GM21515 (cell line): ENCODE measurements at regions not wholly inside any gene's neighbourhood (a gene's known extent, or its start where the extent isn't known, plus 50 kb on each side); places are given as distances from the start of the nearest gene placed in this dataset.

Experiments used
- ATAC-seq: cut with Tn5 transposase; IDR thresholded peaks from one replicate; pipeline ENCODE4 v1.9.1; 2021; ENCODE audit not compliant: unreplicated experiment

- ATAC-seq: no peak
Observed at GRCh38 chr12:94786906-94787305, 136.5 kb upstream of the TMCC3 start.

- ATAC-seq: no peak
Observed at GRCh38 chr12:94783862-94784261, 133.5 kb upstream of the TMCC3 start.

- no peak for ATAC-seq
Observed at GRCh38 chr12:94783343-94783742, 133.0 kb upstream of the TMCC3 start.

- ATAC-seq: no peak
Observed at GRCh38 chr12:94781835-94782234, 131.5 kb upstream of the TMCC3 start.

- no peak for ATAC-seq
Observed at GRCh38 chr12:94779485-94779884, 129.1 kb upstream of the TMCC3 start.

- ATAC-seq: no peak
Observed at GRCh38 chr12:94777936-94778335, 127.6 kb upstream of the TMCC3 start.

- no peak for ATAC-seq
Observed at GRCh38 chr12:94775710-94776109, 125.4 kb upstream of the TMCC3 start.

GRCh38 chr12:94771741-94772140, 121.4 kb upstream of the TMCC3 start:
- no peak for ATAC-seq

- ATAC-seq: no peak
Observed at GRCh38 chr12:94771199-94771598, 120.8 kb upstream of the TMCC3 start.

- ATAC-seq: no peak
Observed at GRCh38 chr12:94770791-94771190, 120.4 kb upstream of the TMCC3 start.

GRCh38 chr12:94769776-94770759, 119.7 kb upstream of the TMCC3 start:
- no peak for ATAC-seq

GRCh38 chr12:94769047-94769420, 118.7 kb upstream of the TMCC3 start:
- peak; percentile 76 for ATAC-seq

GRCh38 chr12:94768398-94769046, 118.2 kb upstream of the TMCC3 start:
- ATAC-seq: peak; percentile 41

GRCh38 chr12:94767956-94768355, 117.6 kb upstream of the TMCC3 start:
- ATAC-seq: no peak

- no peak for ATAC-seq
Observed at GRCh38 chr12:94766397-94766796, 116.0 kb upstream of the TMCC3 start.

GRCh38 chr12:94763462-94763861, 113.1 kb upstream of the TMCC3 start:
- no peak for ATAC-seq

GRCh38 chr12:94762943-94763342, 112.6 kb upstream of the TMCC3 start:
- ATAC-seq: peak; percentile 24

GRCh38 chr12:94762259-94762942, 112.0 kb upstream of the TMCC3 start:
- ATAC-seq: peak; percentile 86

- no peak for ATAC-seq
Observed at GRCh38 chr12:94761559-94761958, 111.2 kb upstream of the TMCC3 start.

- ATAC-seq: no peak
Observed at GRCh38 chr12:94760786-94761185, 110.4 kb upstream of the TMCC3 start.

GRCh38 chr12:94756789-94757188, 106.4 kb upstream of the TMCC3 start:
- ATAC-seq: no peak

- no peak for ATAC-seq
Observed at GRCh38 chr12:94755598-94755997, 105.2 kb upstream of the TMCC3 start.
